A673 (cell line): ENCODE measurements at regions not wholly inside any gene's neighbourhood (a gene's known extent, or its start where the extent isn't known, plus 50 kb on each side); places are given as distances from the start of the nearest gene placed in this dataset.

Experiments used
- BruUV-seq: library from RNA; stranded (reverse); fragments of 400-500 nt; replicated peaks from 2 replicates; lab custom pipeline; 2021; lab: Mats Ljungman, UMichigan
- CTCF ChIA-PET: fragments of 300-600 bp; sonication (Branson Sonifier 250); formaldehyde crosslinking; loops from one replicate; lab custom pipeline; 2022; ENCODE audit warnings: antibody characterized with exemption; lab: Charles Lee
- POLR2A ChIA-PET: fragments of 300-600 bp; sonication (Branson Sonifier 250); formaldehyde crosslinking; loops from one replicate; lab custom pipeline; 2022; ENCODE audit warnings: antibody characterized with exemption; ENCODE audit not compliant: low non-redundant PET; lab: Charles Lee
- DNase-seq: peaks from one replicate; pipeline ENCODE4 v3.0.0-alpha.2; 2015; ENCODE audit warnings: low spot score
- H3K27ac ChIP-seq: fragments of 200-600 bp; sonication (generic); 2 replicates; pipeline ENCODE4 v1.5.1; 2016; ENCODE audit warnings: mixed run types, low read depth, mild to moderate bottlenecking, mixed read lengths, antibody characterized with exemption, low read length; ENCODE audit not compliant: poor library complexity, severe bottlenecking
- H3K27me3 ChIP-seq: fragments of 200-600 bp; sonication (generic); replicated peaks from 2 replicates; pipeline ENCODE4 v1.6.1; 2017; ENCODE audit warnings: mixed run types, low read depth, mild to moderate bottlenecking, mixed read lengths, antibody characterized with exemption, low read length; ENCODE audit not compliant: insufficient read depth, poor library complexity
- H3K36me3 ChIP-seq: fragments of 200-600 bp; sonication (generic); 2 replicates; pipeline ENCODE4 v1.6.1; 2016; ENCODE audit warnings: mixed run types, mild to moderate bottlenecking, mixed read lengths, antibody characterized with exemption, low read length; ENCODE audit not compliant: insufficient read depth, poor library complexity, severe bottlenecking
- H3K4me1 ChIP-seq: fragments of 200-600 bp; sonication (generic); 2 replicates; pipeline ENCODE4 v1.6.1; 2017; ENCODE audit warnings: mixed run types, mild to moderate bottlenecking, mixed read lengths, antibody characterized with exemption, low read length; ENCODE audit not compliant: insufficient read depth, poor library complexity, severe bottlenecking
- H3K4me3 ChIP-seq: fragments of 200-600 bp; sonication (generic); 2 replicates; pipeline ENCODE4 v1.5.1; 2016; ENCODE audit warnings: low read depth, mixed run types, mild to moderate bottlenecking, mixed read lengths, low read length; ENCODE audit not compliant: poor library complexity, severe bottlenecking
- H3K9me3 ChIP-seq: fragments of 200-600 bp; sonication (generic); 2 replicates; pipeline ENCODE4 v1.6.1; 2016; ENCODE audit warnings: mixed run types, low read depth, mild to moderate bottlenecking, mixed read lengths, antibody characterized with exemption, low read length; ENCODE audit not compliant: poor library complexity, severe bottlenecking
- CTCF ChIP-seq: fragments of 300-800, 200-600 bp; sonication (generic); conservative IDR thresholded peaks from 2 replicates; pipeline ENCODE4 v1.5.1; 2017; ENCODE audit warnings: low read depth, mild to moderate bottlenecking, antibody characterized with exemption, low read length, moderate library complexity, mixed read lengths
- EZH2 ChIP-seq: fragments of 200-600 bp; sonication (generic); IDR thresholded peaks from 2 replicates; pipeline ENCODE4 v1.6.1; 2017; ENCODE audit warnings: borderline replicate concordance, low read depth, mild to moderate bottlenecking, mixed read lengths, antibody characterized with exemption, low read length; ENCODE audit not compliant: poor library complexity, severe bottlenecking
- intact Hi-C: fragments of 100-400 bp; cut with micrococcal nuclease; formaldehyde crosslinking; loops from one replicate; pipeline ENCODE4 v1.10.0; 2022; ENCODE audit not compliant: unreplicated experiment

DNA sequence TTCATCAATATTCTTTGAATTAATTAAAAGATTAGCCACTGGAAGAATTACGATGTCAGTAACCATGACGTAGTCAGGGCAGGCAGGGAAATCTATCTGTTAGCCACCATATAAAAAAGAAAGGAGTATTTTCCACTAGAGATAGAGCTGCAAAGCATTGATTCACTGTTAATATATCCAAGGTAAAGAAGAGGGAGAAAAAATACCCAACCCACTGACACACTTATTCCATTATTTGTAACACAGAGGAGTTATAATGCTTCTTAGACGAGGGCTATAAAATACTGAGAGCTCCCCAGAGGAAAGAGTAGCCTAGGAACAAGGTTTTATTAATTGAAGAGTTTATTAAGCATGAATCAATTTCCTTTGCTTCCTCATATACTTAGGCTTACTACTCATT is 382.2 kb upstream of the CDH6 start:
- POLR2A ChIA-PET = no interaction called here

GRCh38 chr5:30809933-30810332 is 383.6 kb upstream of the CDH6 start:
- ChIA-PET POLR2A (no interaction called here), CTCF (no interaction called here)
- Histone ChIP-seq H3K9me3 (no peaks in the 10 kb centered on the region), H3K4me1 (no peaks in the 10 kb centered on the region), H3K4me3 (no peak overlapping the region), H3K27ac (no peak overlapping the region), H3K36me3 (no peaks in the 10 kb centered on the region), H3K27me3 (no peaks in the 10 kb centered on the region)
- intact Hi-C loops = loop anchor here (5.0 kb wide), 1 partner anchor 422 kb away; no protein-coding TSS in a partner anchor
- no peak for DNase-seq
- TF ChIP-seq EZH2 (no peak), CTCF (no peak)
- no TSS peak for BruUV-seq

More for the DNA sequence above, 382.2 kb upstream of the CDH6 start:
- Histone ChIP-seq H3K4me1 (no peaks in the 10 kb centered on the region), H3K9me3 (no peaks in the 10 kb centered on the region), H3K4me3 (no peak overlapping the region), H3K27me3 (no peaks in the 10 kb centered on the region), H3K27ac (no peak overlapping the region), H3K36me3 (no peaks in the 10 kb centered on the region)
- CTCF ChIA-PET = no interaction called here
- intact Hi-C loops = no loop called here
- DNase-seq = no peak
- no peak for TF ChIP-seq CTCF
- no peak for TF ChIP-seq EZH2
- BruUV-seq = no TSS peak

GRCh38 chr5:30808996-30809395 is 384.5 kb upstream of the CDH6 start:
- POLR2A ChIA-PET = interaction anchor here (0.6 kb wide), 1 partner anchor 895 kb away, joined by 3 read pairs; no protein-coding TSS in a partner anchor
- intact Hi-C loops = loop anchor here (5.0 kb wide), 1 partner anchor 423 kb away; no protein-coding TSS in a partner anchor

More at GRCh38 chr5:30808996-30809395, 384.5 kb upstream of the CDH6 start:
- DNase-seq = peak; percentile 32
- no peaks in the 10 kb centered on the region for H3K27me3 ChIP-seq
- no peaks in the 10 kb centered on the region for H3K4me1 ChIP-seq
- no peak for TF ChIP-seq CTCF
- no peak for TF ChIP-seq EZH2
- CTCF ChIA-PET = no interaction called here
- no peak overlapping the region for H3K27ac ChIP-seq
- H3K4me3 ChIP-seq = no peak overlapping the region
- no TSS peak for BruUV-seq
- H3K36me3 ChIP-seq = no peaks in the 10 kb centered on the region
- no peaks in the 10 kb centered on the region for H3K9me3 ChIP-seq
